ENCODE measurements at regions not wholly inside any gene's neighbourhood (a gene's known extent, or its start where the extent isn't known, plus 50 kb on each side); places are given as distances from the start of the nearest gene placed in this dataset.

DNA sequence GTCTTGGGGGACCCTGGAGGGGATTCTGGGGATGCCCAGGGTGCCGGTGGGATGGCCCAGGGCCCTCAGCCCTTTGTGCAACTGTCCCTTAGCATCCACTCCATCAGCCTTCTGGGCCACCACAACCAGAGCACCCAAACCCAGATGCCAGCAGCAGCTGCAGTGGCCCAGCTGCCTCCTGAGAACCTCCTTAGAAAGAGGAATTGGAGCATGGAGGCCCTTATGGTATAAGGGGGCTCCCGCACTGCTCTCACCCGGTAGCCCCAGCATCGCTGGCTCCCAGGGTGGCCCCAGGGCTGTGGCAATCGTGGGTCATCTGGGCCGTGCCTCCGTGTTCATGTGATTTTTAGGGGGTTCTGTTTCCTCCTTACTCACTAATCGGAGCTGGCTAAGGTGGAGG, 463.3 kb downstream of the ICE1 start:
- TF ChIP-seq, protein P1, sequence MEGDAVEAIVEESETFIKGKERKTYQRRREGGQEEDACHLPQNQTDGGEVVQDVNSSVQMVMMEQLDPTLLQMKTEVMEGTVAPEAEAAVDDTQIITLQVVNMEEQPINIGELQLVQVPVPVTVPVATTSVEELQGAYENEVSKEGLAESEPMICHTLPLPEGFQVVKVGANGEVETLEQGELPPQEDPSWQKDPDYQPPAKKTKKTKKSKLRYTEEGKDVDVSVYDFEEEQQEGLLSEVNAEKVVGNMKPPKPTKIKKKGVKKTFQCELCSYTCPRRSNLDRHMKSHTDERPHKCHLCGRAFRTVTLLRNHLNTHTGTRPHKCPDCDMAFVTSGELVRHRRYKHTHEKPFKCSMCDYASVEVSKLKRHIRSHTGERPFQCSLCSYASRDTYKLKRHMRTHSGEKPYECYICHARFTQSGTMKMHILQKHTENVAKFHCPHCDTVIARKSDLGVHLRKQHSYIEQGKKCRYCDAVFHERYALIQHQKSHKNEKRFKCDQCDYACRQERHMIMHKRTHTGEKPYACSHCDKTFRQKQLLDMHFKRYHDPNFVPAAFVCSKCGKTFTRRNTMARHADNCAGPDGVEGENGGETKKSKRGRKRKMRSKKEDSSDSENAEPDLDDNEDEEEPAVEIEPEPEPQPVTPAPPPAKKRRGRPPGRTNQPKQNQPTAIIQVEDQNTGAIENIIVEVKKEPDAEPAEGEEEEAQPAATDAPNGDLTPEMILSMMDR (IDR thresholded peaks at IDR 0.05) = no peak
- no peak for TF ChIP-seq POLR2A (IDR thresholded peaks at IDR 0.05)
